A673 (cell line): ENCODE measurements at regions not wholly inside any gene's neighbourhood (a gene's known extent, or its start where the extent isn't known, plus 50 kb on each side); places are given as distances from the start of the nearest gene placed in this dataset.

Experiments used
- BruUV-seq: library from RNA; stranded (reverse); fragments of 400-500 nt; replicated peaks from 2 replicates; lab custom pipeline; 2021; lab: Mats Ljungman, UMichigan
- CTCF ChIA-PET: fragments of 300-600 bp; sonication (Branson Sonifier 250); formaldehyde crosslinking; loops from one replicate; lab custom pipeline; 2022; ENCODE audit warnings: antibody characterized with exemption; lab: Charles Lee
- POLR2A ChIA-PET: fragments of 300-600 bp; sonication (Branson Sonifier 250); formaldehyde crosslinking; loops from one replicate; lab custom pipeline; 2022; ENCODE audit warnings: antibody characterized with exemption; ENCODE audit not compliant: low non-redundant PET; lab: Charles Lee
- DNase-seq: peaks from one replicate; pipeline ENCODE4 v3.0.0-alpha.2; 2015; ENCODE audit warnings: low spot score
- H3K27ac ChIP-seq: fragments of 200-600 bp; sonication (generic); 2 replicates; pipeline ENCODE4 v1.5.1; 2016; ENCODE audit warnings: mixed run types, low read depth, mild to moderate bottlenecking, mixed read lengths, antibody characterized with exemption, low read length; ENCODE audit not compliant: poor library complexity, severe bottlenecking
- H3K27me3 ChIP-seq: fragments of 200-600 bp; sonication (generic); replicated peaks from 2 replicates; pipeline ENCODE4 v1.6.1; 2017; ENCODE audit warnings: mixed run types, low read depth, mild to moderate bottlenecking, mixed read lengths, antibody characterized with exemption, low read length; ENCODE audit not compliant: insufficient read depth, poor library complexity
- H3K36me3 ChIP-seq: fragments of 200-600 bp; sonication (generic); 2 replicates; pipeline ENCODE4 v1.6.1; 2016; ENCODE audit warnings: mixed run types, mild to moderate bottlenecking, mixed read lengths, antibody characterized with exemption, low read length; ENCODE audit not compliant: insufficient read depth, poor library complexity, severe bottlenecking
- H3K4me1 ChIP-seq: fragments of 200-600 bp; sonication (generic); 2 replicates; pipeline ENCODE4 v1.6.1; 2017; ENCODE audit warnings: mixed run types, mild to moderate bottlenecking, mixed read lengths, antibody characterized with exemption, low read length; ENCODE audit not compliant: insufficient read depth, poor library complexity, severe bottlenecking
- H3K4me3 ChIP-seq: fragments of 200-600 bp; sonication (generic); 2 replicates; pipeline ENCODE4 v1.5.1; 2016; ENCODE audit warnings: low read depth, mixed run types, mild to moderate bottlenecking, mixed read lengths, low read length; ENCODE audit not compliant: poor library complexity, severe bottlenecking
- H3K9me3 ChIP-seq: fragments of 200-600 bp; sonication (generic); 2 replicates; pipeline ENCODE4 v1.6.1; 2016; ENCODE audit warnings: mixed run types, low read depth, mild to moderate bottlenecking, mixed read lengths, antibody characterized with exemption, low read length; ENCODE audit not compliant: poor library complexity, severe bottlenecking
- CTCF ChIP-seq: fragments of 300-800, 200-600 bp; sonication (generic); conservative IDR thresholded peaks from 2 replicates; pipeline ENCODE4 v1.5.1; 2017; ENCODE audit warnings: low read depth, mild to moderate bottlenecking, antibody characterized with exemption, low read length, moderate library complexity, mixed read lengths
- EZH2 ChIP-seq: fragments of 200-600 bp; sonication (generic); IDR thresholded peaks from 2 replicates; pipeline ENCODE4 v1.6.1; 2017; ENCODE audit warnings: borderline replicate concordance, low read depth, mild to moderate bottlenecking, mixed read lengths, antibody characterized with exemption, low read length; ENCODE audit not compliant: poor library complexity, severe bottlenecking
- intact Hi-C: fragments of 100-400 bp; cut with micrococcal nuclease; formaldehyde crosslinking; loops from one replicate; pipeline ENCODE4 v1.10.0; 2022; ENCODE audit not compliant: unreplicated experiment

GRCh38 chr5:124961521-124961920, 215.1 kb upstream of the ZNF608 start:
- Histone ChIP-seq H3K27me3 (peaks cover 5% of the 10 kb centered on the region), H3K9me3 (no peaks in the 10 kb centered on the region), H3K4me1 (no peaks in the 10 kb centered on the region), H3K36me3 (no peaks in the 10 kb centered on the region), H3K4me3 (no peak overlapping the region), H3K27ac (no peak overlapping the region)
- no peak for DNase-seq
- CTCF ChIA-PET: no interaction called here
- BruUV-seq: no TSS peak
- POLR2A ChIA-PET: no interaction called here
- intact Hi-C loops: no loop called here
- no peak for TF ChIP-seq EZH2
- TF ChIP-seq CTCF: no peak

GRCh38 chr5:124962111-124962510, 215.7 kb upstream of the ZNF608 start:
- no peak for DNase-seq
- Histone ChIP-seq H3K9me3 (no peaks in the 10 kb centered on the region), H3K27ac (no peak overlapping the region), H3K27me3 (peaks cover 5% of the 10 kb centered on the region), H3K4me1 (no peaks in the 10 kb centered on the region), H3K4me3 (no peak overlapping the region), H3K36me3 (no peaks in the 10 kb centered on the region)
- intact Hi-C loops: no loop called here
- POLR2A ChIA-PET: no interaction called here
- no peak for TF ChIP-seq EZH2
- no peak for TF ChIP-seq CTCF
- no TSS peak for BruUV-seq
- CTCF ChIA-PET: no interaction called here

DNA sequence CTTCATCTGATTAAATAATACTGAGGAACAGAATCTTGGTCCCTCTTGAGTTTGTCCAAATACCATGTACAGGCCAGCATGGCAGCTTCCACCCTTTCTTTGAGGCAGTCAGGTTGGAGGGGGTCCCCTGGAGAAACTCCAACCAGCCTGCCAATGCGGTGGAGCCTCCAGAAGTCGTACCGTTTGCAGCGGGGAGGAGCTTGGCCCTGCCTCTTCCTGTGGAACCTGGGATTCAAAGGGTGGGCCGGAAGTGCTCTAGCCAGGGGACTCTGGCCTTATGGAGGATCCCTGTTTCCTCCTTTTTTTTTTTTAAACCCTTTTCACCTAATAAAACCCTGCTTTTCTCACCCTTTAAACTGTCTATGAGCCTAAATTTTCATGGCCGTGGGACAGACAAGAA, 216.3 kb upstream of the ZNF608 start:
- Histone ChIP-seq H3K9me3 (no peaks in the 10 kb centered on the region), H3K4me1 (no peaks in the 10 kb centered on the region), H3K27me3 (peaks cover 5% of the 10 kb centered on the region), H3K36me3 (no peaks in the 10 kb centered on the region), H3K4me3 (no peak overlapping the region), H3K27ac (no peak overlapping the region)
- intact Hi-C loops: no loop called here
- ChIA-PET POLR2A (no interaction called here), CTCF (no interaction called here)
- TF ChIP-seq EZH2: no peak
- no peak for TF ChIP-seq CTCF
- DNase-seq: no peak
- BruUV-seq: no TSS peak
